Mesenchymal stem cell (in vitro differentiated cells and primary cell): ENCODE measurements at regions not wholly inside any gene's neighbourhood (a gene's known extent, or its start where the extent isn't known, plus 50 kb on each side); places are given as distances from the start of the nearest gene placed in this dataset.

Experiments used
- DNase-seq: peaks from one replicate; pipeline ENCODE4 v3.0.0-alpha.2; 2013
- H2AFZ ChIP-seq: one replicate; pipeline ENCODE4 v1.6.1; 2013; ENCODE audit warnings: low read depth, mild to moderate bottlenecking, control low read depth, inconsistent platforms, low read length, moderate library complexity
- H2AK5ac ChIP-seq: 2 replicates; pipeline ENCODE4 v1.6.1; 2013; ENCODE audit warnings: low read length, moderate library complexity, mild to moderate bottlenecking, inconsistent platforms; ENCODE audit not compliant: severe bottlenecking
- H2BK120ac ChIP-seq: one replicate; pipeline ENCODE4 v1.6.1; 2013; ENCODE audit warnings: low read depth, mild to moderate bottlenecking, inconsistent platforms, low read length, moderate library complexity
- H2BK12ac ChIP-seq, 2 experiments: one replicate each; pipeline ENCODE4 v1.6.1; 2013; ENCODE audit warnings: inconsistent platforms in 2 of 2, low read length in 2 of 2, mild to moderate bottlenecking in 2 of 2, moderate library complexity in 2 of 2, control low read depth in 1 of 2
- H2BK15ac ChIP-seq: one replicate; pipeline ENCODE4 v1.6.1; 2013; ENCODE audit warnings: mild to moderate bottlenecking, low read depth, inconsistent platforms; ENCODE audit not compliant: poor library complexity, severe bottlenecking
- H2BK5ac ChIP-seq: 2 replicates; pipeline ENCODE4 v1.6.1; 2013; ENCODE audit warnings: low read depth, mild to moderate bottlenecking, low read length, control low read depth, inconsistent platforms; ENCODE audit not compliant: poor library complexity, severe bottlenecking
- H3K14ac ChIP-seq, 2 experiments: one replicate each; pipeline ENCODE4 v1.6.1; 2013; ENCODE audit warnings: inconsistent platforms in 2 of 2, low read length in 2 of 2, control low read depth in 1 of 2, mild to moderate bottlenecking in 1 of 2, moderate library complexity in 1 of 2
- H3K18ac ChIP-seq, 2 experiments: one replicate each; pipeline ENCODE4 v1.6.1; 2013; ENCODE audit warnings: inconsistent platforms in 2 of 2, low read length in 2 of 2, control low read depth in 1 of 2, low read depth in 1 of 2, mild to moderate bottlenecking in 1 of 2
- H3K23ac ChIP-seq, 2 experiments: one replicate each; pipeline ENCODE4 v1.6.1; 2013; ENCODE audit warnings: inconsistent platforms in 2 of 2, low read length in 2 of 2, mild to moderate bottlenecking in 2 of 2, moderate library complexity in 2 of 2, control low read depth in 1 of 2
- H3K27ac ChIP-seq: 2 replicates; pipeline ENCODE4 v1.5.1; 2013; ENCODE audit warnings: mild to moderate bottlenecking, moderate library complexity, low read length, control low read depth, inconsistent platforms; ENCODE audit not compliant: poor library complexity, severe bottlenecking
- H3K27me3 ChIP-seq, 2 experiments: 2 replicates each; pipeline versions ENCODE4 v1.6.1 to v1.7.0; 2013; ENCODE audit warnings: low read length in 2 of 2, mild to moderate bottlenecking in 2 of 2, moderate library complexity in 2 of 2, control low read depth in 1 of 2, inconsistent platforms in 1 of 2; ENCODE audit not compliant: control insufficient read depth in 1 of 2, insufficient read depth in 1 of 2
- H3K36me3 ChIP-seq, 2 experiments: 2 replicates each; pipeline versions ENCODE4 v1.6.1 to v1.7.0; 2013; ENCODE audit warnings: low read length in 2 of 2, control low read depth in 1 of 2, inconsistent platforms in 1 of 2, low read depth in 1 of 2, mild to moderate bottlenecking in 1 of 2; ENCODE audit not compliant: insufficient read depth in 2 of 2, control insufficient read depth in 1 of 2
- H3K4ac ChIP-seq, 2 experiments: one replicate each; pipeline ENCODE4 v1.6.1; 2013; ENCODE audit warnings: inconsistent platforms in 2 of 2, low read length in 2 of 2, mild to moderate bottlenecking in 2 of 2, moderate library complexity in 2 of 2, control low read depth in 1 of 2, low read depth in 1 of 2
- H3K4me1 ChIP-seq: 2 replicates; pipeline ENCODE4 v1.6.1; 2013; ENCODE audit warnings: low read depth, low read length, control low read depth; ENCODE audit not compliant: control insufficient read depth, insufficient read depth
- H3K4me2 ChIP-seq: 2 replicates; pipeline ENCODE4 v1.6.1; 2013; ENCODE audit warnings: low read length, mild to moderate bottlenecking, inconsistent platforms; ENCODE audit not compliant: poor library complexity, severe bottlenecking
- H3K4me3 ChIP-seq, 2 experiments: 2 replicates each; pipeline versions ENCODE4 v1.5.1 to v1.7.0; 2013; ENCODE audit warnings: low read length in 2 of 2, mild to moderate bottlenecking in 2 of 2, control low read depth in 1 of 2, low read depth in 1 of 2; ENCODE audit not compliant: insufficient read depth in 1 of 2
- H3K79me1 ChIP-seq: replicated peaks from 2 replicates; pipeline ENCODE4 v1.6.1; 2013; ENCODE audit warnings: mild to moderate bottlenecking, control low read depth, low read length, inconsistent platforms; ENCODE audit not compliant: poor library complexity, severe bottlenecking
- H3K9ac ChIP-seq: 2 replicates; pipeline ENCODE4 v1.7.0; 2013; ENCODE audit warnings: mild to moderate bottlenecking, low read length, moderate library complexity
- H3K9me3 ChIP-seq: 2 replicates; pipeline ENCODE4 v1.7.0; 2013; ENCODE audit warnings: mild to moderate bottlenecking, low read length; ENCODE audit not compliant: control insufficient read depth
- H4K8ac ChIP-seq: one replicate; pipeline ENCODE4 v1.6.1; 2013; ENCODE audit warnings: inconsistent platforms, mild to moderate bottlenecking, low read length, moderate library complexity
- H4K91ac ChIP-seq: one replicate; pipeline ENCODE4 v1.6.1; 2013; ENCODE audit warnings: mild to moderate bottlenecking, low read length, inconsistent platforms
- WGBS: methylation state at CpG from one replicate; pipeline ENCODE4 v1.1.7; 2013; ENCODE audit warnings: mixed read lengths; 5-methylcytosine and 5-hydroxymethylcytosine counted together

DNA sequence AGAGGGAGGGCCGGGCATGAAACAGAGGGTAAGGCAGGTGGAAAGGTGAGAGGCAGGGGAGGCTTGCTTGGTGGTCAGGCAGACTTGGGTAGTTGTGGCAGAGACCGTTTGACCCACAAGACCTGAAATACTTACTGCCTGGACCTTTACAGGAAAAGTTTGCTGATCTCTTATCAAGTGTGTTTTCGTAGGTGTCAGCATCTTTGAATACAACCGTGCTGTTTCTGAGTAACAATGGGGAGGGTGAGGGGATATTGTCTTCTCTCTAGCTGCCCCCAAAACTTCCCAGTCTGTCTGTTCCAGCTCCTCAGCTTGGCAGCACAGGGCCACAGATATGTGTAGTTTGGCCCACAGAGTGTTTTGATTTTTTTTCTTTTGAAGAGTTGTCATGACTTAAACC, 212.5 kb upstream of the MPHOSPH6 start:
- WGBS: 46% methylated on average over 4 of the region's 4 CpGs
- H3K23ac ChIP-seq: no peak overlapping the region
- no peak overlapping the region for H3K14ac ChIP-seq
- no peak overlapping the region for H2AFZ ChIP-seq
- H4K8ac ChIP-seq: no peak overlapping the region
- H3K27me3 ChIP-seq: peaks cover 0 to 28% of the 10 kb centered on the region in 2 experiments
- no peaks in the 10 kb centered on the region for H3K9me3 ChIP-seq
- no peaks in the 10 kb centered on the region for H3K79me1 ChIP-seq
- no peak overlapping the region for H2BK15ac ChIP-seq
- no peak overlapping the region for H3K4me2 ChIP-seq
- H3K4me3 ChIP-seq: no peak overlapping the region
- no peaks in the 10 kb centered on the region for H3K4me1 ChIP-seq
- no peak for DNase-seq
- H3K9ac ChIP-seq: no peak overlapping the region
- no peak overlapping the region for H3K4ac ChIP-seq
- no peak overlapping the region for H4K91ac ChIP-seq
- H3K18ac ChIP-seq: no peak overlapping the region
- H2BK120ac ChIP-seq: no peak overlapping the region
- no peak overlapping the region for H2BK12ac ChIP-seq
- H3K27ac ChIP-seq: no peak overlapping the region
- H2BK5ac ChIP-seq: no peak overlapping the region
- no peaks in the 10 kb centered on the region for H3K36me3 ChIP-seq
- no peak overlapping the region for H2AK5ac ChIP-seq

DNA sequence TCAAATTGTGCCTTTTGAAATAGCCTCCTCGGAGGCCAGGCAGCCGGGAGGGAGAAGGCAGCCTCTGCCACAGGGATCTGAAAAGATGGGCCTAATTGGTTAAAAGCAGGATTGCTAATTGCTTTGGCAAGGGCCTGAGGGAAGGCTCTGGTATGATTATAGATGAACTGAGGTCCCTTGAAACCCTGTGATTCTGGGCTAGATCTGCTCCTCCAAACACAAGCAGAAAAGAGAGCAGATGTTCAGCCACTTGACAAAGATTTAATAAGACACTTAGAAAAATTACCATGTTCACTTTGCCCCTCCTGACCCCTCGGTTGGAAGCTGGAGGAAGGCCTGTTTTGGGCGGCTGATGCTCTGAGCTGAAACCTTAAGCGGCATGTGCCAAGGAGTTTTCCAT, 209.5 kb upstream of the MPHOSPH6 start:
- Histone ChIP-seq H2BK12ac (no peak overlapping the region), H3K9me3 (no peaks in the 10 kb centered on the region), H3K4me3 (no peak overlapping the region), H3K79me1 (no peaks in the 10 kb centered on the region), H2AFZ (no peak overlapping the region), H3K4ac (no peak overlapping the region), H2BK120ac (no peak overlapping the region), H3K27ac (no peak overlapping the region), H2BK5ac (no peak overlapping the region), H3K23ac (no peak overlapping the region), H4K91ac (no peak overlapping the region), H3K27me3 (peaks cover 0 to 21% of the 10 kb centered on the region in 2 experiments), H3K14ac (no peak overlapping the region), H3K9ac (no peak overlapping the region), H2AK5ac (no peak overlapping the region), H2BK15ac (no peak overlapping the region), H3K4me2 (no peak overlapping the region), H3K18ac (no peak overlapping the region), H4K8ac (no peak overlapping the region), H3K4me1 (no peaks in the 10 kb centered on the region), H3K36me3 (no peaks in the 10 kb centered on the region)
- DNase-seq: no peak
- 83% methylated on average over 5 of the region's 5 CpGs for WGBS

DNA sequence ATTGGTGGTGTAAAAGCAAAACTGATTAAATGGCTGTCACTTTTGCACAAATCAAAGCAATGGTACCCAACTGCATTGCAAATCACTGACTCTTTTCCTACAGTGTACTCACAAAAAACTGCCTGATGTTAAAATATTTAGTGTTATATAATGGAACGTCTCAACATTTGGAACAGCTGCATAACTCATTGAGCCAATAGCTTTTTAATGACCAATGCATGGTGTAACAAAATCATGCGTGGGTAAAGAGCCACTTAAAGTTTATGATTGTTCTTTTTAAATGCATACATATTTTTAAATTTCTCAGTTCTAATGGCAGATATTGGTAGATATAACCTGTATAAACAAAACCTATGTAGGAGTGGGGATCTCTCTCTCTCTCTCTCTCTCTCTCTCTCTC, 204.0 kb upstream of the MPHOSPH6 start:
- Histone ChIP-seq H4K91ac (no peak overlapping the region), H2BK120ac (no peak overlapping the region), H3K4me2 (no peak overlapping the region), H3K4me3 (no peak overlapping the region), H3K36me3 (no peaks in the 10 kb centered on the region), H2AFZ (no peak overlapping the region), H2AK5ac (no peak overlapping the region), H4K8ac (no peak overlapping the region), H3K9me3 (no peaks in the 10 kb centered on the region), H2BK5ac (no peak overlapping the region), H3K18ac (no peak overlapping the region), H3K27ac (no peak overlapping the region), H3K14ac (no peak overlapping the region), H3K4ac (no peak overlapping the region), H3K9ac (no peak overlapping the region), H3K79me1 (no peaks in the 10 kb centered on the region), H2BK15ac (no peak overlapping the region), H3K27me3 (peaks cover 0 to 5% of the 10 kb centered on the region in 2 experiments), H2BK12ac (no peak overlapping the region), H3K4me1 (no peaks in the 10 kb centered on the region), H3K23ac (no peak overlapping the region)
- 83% methylated on average over 1 of the region's 2 CpGs for WGBS
- DNase-seq: no peak

DNA sequence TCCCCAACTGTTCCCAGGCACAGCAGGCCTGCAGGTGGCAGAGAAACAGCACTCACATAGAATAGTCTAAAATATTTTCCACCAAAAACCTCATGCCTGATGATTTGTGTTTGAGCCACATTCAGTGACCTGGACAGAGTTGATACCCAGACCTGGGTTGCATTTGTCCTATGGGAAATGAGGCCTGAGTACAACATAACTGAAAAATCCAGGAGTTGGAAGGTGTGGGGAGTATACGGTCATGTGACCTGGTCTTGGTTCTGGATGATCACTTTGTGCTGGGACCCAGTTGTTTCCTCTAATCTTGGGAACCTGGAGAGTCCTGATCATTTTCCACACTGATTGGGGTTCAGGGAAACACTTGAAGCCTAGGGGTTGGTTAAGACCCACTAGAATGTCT, 200.3 kb upstream of the MPHOSPH6 start:
- H3K36me3 ChIP-seq: no peaks in the 10 kb centered on the region
- no peak overlapping the region for H3K18ac ChIP-seq
- 93% methylated on average over 1 of the region's 1 CpG for WGBS
- H4K8ac ChIP-seq: no peak overlapping the region
- H3K4me2 ChIP-seq: no peak overlapping the region
- DNase-seq: no peak
- H3K27ac ChIP-seq: no peak overlapping the region
- no peak overlapping the region for H2AFZ ChIP-seq
- no peak overlapping the region for H3K4me3 ChIP-seq
- no peak overlapping the region for H3K14ac ChIP-seq
- H2BK5ac ChIP-seq: no peak overlapping the region
- no peak overlapping the region for H4K91ac ChIP-seq
- no peak overlapping the region for H2BK12ac ChIP-seq
- peaks cover 0 to 5% of the 10 kb centered on the region in 2 experiments for H3K27me3 ChIP-seq
- H2BK15ac ChIP-seq: no peak overlapping the region
- no peak overlapping the region for H2BK120ac ChIP-seq
- H3K9ac ChIP-seq: no peak overlapping the region
- H3K79me1 ChIP-seq: no peaks in the 10 kb centered on the region
- H3K9me3 ChIP-seq: no peaks in the 10 kb centered on the region
- no peak overlapping the region for H3K4ac ChIP-seq
- H3K23ac ChIP-seq: no peak overlapping the region
- H2AK5ac ChIP-seq: no peak overlapping the region
- no peaks in the 10 kb centered on the region for H3K4me1 ChIP-seq
